Vagina (tissue), 2 donors: ENCODE measurements at regions not wholly inside any gene's neighbourhood (a gene's known extent, or its start where the extent isn't known, plus 50 kb on each side); places are given as distances from the start of the nearest gene placed in this dataset.
A peak's percentile ranks its signal among the peaks of the same experiment; 100 is the strongest.

Experiments used
- DNase-seq, 2 donors: peaks; one replicate each; pipeline ENCODE4 v3.0.0-alpha.2; 2017; ENCODE audit errors: extremely low spot score in 2 of 2
- H3K27ac ChIP-seq: fragments of 200-600 bp; sonication (generic); one replicate; pipeline ENCODE4 v1.5.1; 2019
- H3K27me3 ChIP-seq: fragments of 200-600 bp; sonication (generic); one replicate; pipeline ENCODE4 v1.5.1; 2019
- H3K36me3 ChIP-seq, 2 donors: fragments of 200-600 bp; sonication (generic); one replicate each; pipeline ENCODE4 v1.5.1; 2017 to 2019
- H3K4me1 ChIP-seq: fragments of 200-600 bp; sonication (generic); one replicate; pipeline ENCODE4 v1.5.1; 2019
- H3K4me3 ChIP-seq, 2 donors: fragments of 200-600 bp; sonication (generic); 1 replicate in 1 of 2; 2 replicates in 1 of 2; pipeline ENCODE4 v1.5.1; 2016 to 2019
- H3K9me3 ChIP-seq: fragments of 200-600 bp; sonication (generic); one replicate; pipeline ENCODE4 v1.5.1; 2019
- CTCF ChIP-seq, 3 experiments: fragments of 450-650 bp in 2 of 3; fragments of 200-600 bp in 1 of 3; sonication (generic) in 1 of 3; IDR thresholded peaks; one replicate each; pipeline ENCODE4 v1.5.1; 2017 to 2019; ENCODE audit warnings: antibody characterized with exemption in 3 of 3, mild to moderate bottlenecking in 2 of 3, moderate library complexity in 2 of 3
- POLR2A ChIP-seq, 2 donors: fragments of 450-650 bp; IDR thresholded peaks; one replicate each; pipeline ENCODE4 v1.6.1; 2017; ENCODE audit warnings: antibody characterized with exemption in 2 of 2, mild to moderate bottlenecking in 2 of 2, moderate library complexity in 2 of 2
- POLR2AphosphoS5 ChIP-seq, 2 donors: sonication (generic); formaldehyde crosslinking; IDR thresholded peaks; one replicate each; pipeline ENCODE4 v1.9.0; 2017; ENCODE audit warnings: antibody characterized with exemption in 2 of 2, mild to moderate bottlenecking in 2 of 2, low read depth in 1 of 2; ENCODE audit not compliant: insufficient read depth in 1 of 2
- intact Hi-C: fragments of 100-400 bp; cut with DNase I; formaldehyde crosslinking; loops from one replicate; pipeline ENCODE4 v1.15.1; 2023

GRCh38 chr5:158384535-158385481 is 525.9 kb upstream of the CLINT1 start:
- TF ChIP-seq POLR2A (IDR thresholded peaks at IDR 0.05) (no peak), POLR2AphosphoS5 (IDR thresholded peaks at IDR 0.05; ENCODE audit: insufficient read depth in 1 of 2, low read depth in 1 of 2) (no peak), CTCF (IDR thresholded peaks at IDR 0.05) (no peak)
- intact Hi-C loops, result no loop called here
- H3K4me3 ChIP-seq, result no peak overlapping the region
- H3K36me3 ChIP-seq, result no peaks in the 10 kb centered on the region
- no peaks in the 10 kb centered on the region for H3K9me3 ChIP-seq
- H3K27ac ChIP-seq, result no peak overlapping the region
- peaks cover 19% of the 10 kb centered on the region for H3K4me1 ChIP-seq
- no peak for DNase-seq
- no peaks in the 10 kb centered on the region for H3K27me3 ChIP-seq

DNA sequence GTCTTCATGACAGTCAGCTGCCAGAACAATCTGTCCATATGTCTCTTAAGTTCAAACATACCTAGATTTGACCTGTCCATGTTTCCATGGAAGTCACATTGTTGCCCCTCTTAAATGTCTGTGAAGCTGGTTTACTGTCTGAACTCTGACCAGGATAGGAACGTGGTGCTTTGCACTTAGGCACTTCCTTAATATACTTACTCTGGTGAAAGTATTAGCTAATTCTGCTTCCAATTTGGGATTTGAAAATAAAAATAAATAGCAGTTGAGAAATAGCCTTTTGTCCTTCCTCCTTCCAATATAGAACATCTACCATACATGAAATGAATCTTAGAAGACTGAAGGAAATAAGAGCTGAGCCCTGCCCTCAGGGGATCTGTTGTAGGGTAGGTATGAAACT is 524.5 kb upstream of the CLINT1 start:
- Histone ChIP-seq H3K4me3 (no peak overlapping the region), H3K27me3 (no peaks in the 10 kb centered on the region), H3K36me3 (no peaks in the 10 kb centered on the region), H3K27ac (peak overlapping the region; percentile 27), H3K9me3 (no peaks in the 10 kb centered on the region), H3K4me1 (peaks cover 19% of the 10 kb centered on the region)
- no peak for TF ChIP-seq POLR2A (IDR thresholded peaks at IDR 0.05)
- DNase-seq, result no peak
- intact Hi-C loops, result no loop called here

- Histone ChIP-seq H3K4me1 (peaks cover 19% of the 10 kb centered on the region), H3K36me3 (no peaks in the 10 kb centered on the region), H3K27ac (peak overlapping the region; percentile 34), H3K4me3 (no peak overlapping the region), H3K9me3 (no peaks in the 10 kb centered on the region), H3K27me3 (no peaks in the 10 kb centered on the region)
- intact Hi-C loops, result no loop called here
- DNase-seq, result peak in 1 of 2 donors; percentile 93
- TF ChIP-seq CTCF (IDR thresholded peaks at IDR 0.05) (no peak), POLR2A (IDR thresholded peaks at IDR 0.05) (no peak), POLR2AphosphoS5 (IDR thresholded peaks at IDR 0.05; ENCODE audit: insufficient read depth in 1 of 2, low read depth in 1 of 2) (peak in 1 of 2 donors; percentile 72)
Observed at GRCh38 chr5:158382473-158382872, 523.5 kb upstream of the CLINT1 start.

- Histone ChIP-seq H3K4me3 (no peak overlapping the region), H3K9me3 (no peaks in the 10 kb centered on the region), H3K27ac (peak overlapping the region; percentile 34), H3K36me3 (no peaks in the 10 kb centered on the region), H3K4me1 (peaks cover 19% of the 10 kb centered on the region), H3K27me3 (no peaks in the 10 kb centered on the region)
- TF ChIP-seq CTCF (IDR thresholded peaks at IDR 0.05) (no peak), POLR2AphosphoS5 (IDR thresholded peaks at IDR 0.05; ENCODE audit: insufficient read depth in 1 of 2, low read depth in 1 of 2) (no peak), POLR2A (IDR thresholded peaks at IDR 0.05) (no peak)
- intact Hi-C loops, result no loop called here
- DNase-seq, result no peak
Observed at GRCh38 chr5:158381614-158382160, 522.7 kb upstream of the CLINT1 start.

DNA sequence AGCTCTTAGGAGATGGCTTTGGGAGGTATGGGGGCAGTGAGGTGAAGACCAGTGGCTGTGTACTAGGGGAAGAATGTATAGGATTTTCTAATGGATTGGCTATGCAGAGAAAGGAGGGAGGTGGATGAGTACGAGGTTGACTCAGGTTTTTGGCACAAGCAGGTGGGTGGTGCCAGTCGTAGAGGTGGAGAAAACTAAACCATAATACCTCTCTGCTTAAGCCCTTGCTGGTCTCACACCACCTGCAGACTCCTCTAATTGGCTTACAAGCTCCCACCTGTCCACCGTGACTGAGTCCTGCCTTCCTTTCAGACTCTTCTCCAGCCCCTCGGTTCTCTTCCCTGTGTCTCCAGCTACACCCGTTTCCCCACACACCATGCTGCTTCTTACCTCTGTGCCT is 521.7 kb upstream of the CLINT1 start:
- peaks cover 19% of the 10 kb centered on the region for H3K4me1 ChIP-seq
- H3K27ac ChIP-seq, result no peak overlapping the region
- TF ChIP-seq POLR2A (IDR thresholded peaks at IDR 0.05), result no peak
- no peak for TF ChIP-seq POLR2AphosphoS5 (IDR thresholded peaks at IDR 0.05; ENCODE audit: insufficient read depth in 1 of 2, low read depth in 1 of 2)
- TF ChIP-seq CTCF (IDR thresholded peaks at IDR 0.05), result no peak
- no peak overlapping the region for H3K4me3 ChIP-seq
- H3K27me3 ChIP-seq, result no peaks in the 10 kb centered on the region
- no peaks in the 10 kb centered on the region for H3K36me3 ChIP-seq
- no peaks in the 10 kb centered on the region for H3K9me3 ChIP-seq
- DNase-seq, result no peak
- intact Hi-C loops, result no loop called here
